Keratinocyte (primary cell): ENCODE measurements at regions not wholly inside any gene's neighbourhood (a gene's known extent, or its start where the extent isn't known, plus 50 kb on each side); places are given as distances from the start of the nearest gene placed in this dataset.

Experiments
- DNase-seq: peaks from one replicate; pipeline ENCODE4 v3.0.0-alpha.2; 2011; ENCODE audit warnings: low read depth, missing footprints, low spot score
- FAIRE-seq: peaks from 2 replicates; lab custom pipeline; 2011; peaks lifted over from hg19 to GRCh38; lab: Jason Lieb, UNC
- H2AFZ ChIP-seq: 2 replicates; pipeline ENCODE4 v1.6.0; 2012; ENCODE audit warnings: low read length, control low read depth, inconsistent platforms; ENCODE audit not compliant: control insufficient read depth
- H3K27ac ChIP-seq: 2 replicates; pipeline ENCODE4 v1.5.1; 2011; ENCODE audit warnings: low read length; ENCODE audit not compliant: control insufficient read depth, insufficient read depth
- H3K27me3 ChIP-seq: 3 replicates; pipeline ENCODE4 v1.6.0; 2011; ENCODE audit warnings: low read length; ENCODE audit not compliant: control insufficient read depth, insufficient read depth; ENCODE audit errors: extremely low read depth
- H3K36me3 ChIP-seq, 2 experiments: 2 replicates in 1 of 2; 3 replicates in 1 of 2; pipeline ENCODE4 v1.5.1; 2011; ENCODE audit warnings: low read length in 2 of 2, mild to moderate bottlenecking in 1 of 2; ENCODE audit not compliant: control insufficient read depth in 2 of 2, insufficient read depth in 2 of 2; ENCODE audit errors: extremely low read depth in 1 of 2
- H3K4me1 ChIP-seq: 3 replicates; pipeline ENCODE4 v1.5.1; 2011; ENCODE audit warnings: low read length; ENCODE audit not compliant: control insufficient read depth, insufficient read depth; ENCODE audit errors: extremely low read depth
- H3K4me2 ChIP-seq: 3 replicates; pipeline ENCODE4 v1.6.0; 2011; ENCODE audit warnings: low read depth, low read length; ENCODE audit not compliant: control insufficient read depth, insufficient read depth; ENCODE audit errors: extremely low read depth
- H3K4me3 ChIP-seq, 3 experiments: fragments of 200-600 bp in 1 of 3; sonication (generic) in 1 of 3; 2 replicates in 2 of 3; 3 replicates in 1 of 3; pipeline ENCODE4 v1.5.1; 2011 to 2016; ENCODE audit warnings: low read length in 3 of 3, mild to moderate bottlenecking in 3 of 3, control low read depth in 2 of 3, inconsistent platforms in 1 of 3, low read depth in 1 of 3, mixed read lengths in 1 of 3, mixed run types in 1 of 3, moderate library complexity in 1 of 3; ENCODE audit not compliant: control insufficient read depth in 2 of 3, insufficient read depth in 2 of 3; ENCODE audit errors: extremely low read depth in 1 of 3
- H3K79me2 ChIP-seq: 2 replicates; pipeline ENCODE4 v1.6.0; 2012; ENCODE audit warnings: low read length; ENCODE audit not compliant: control insufficient read depth, insufficient read depth
- H3K9ac ChIP-seq: 3 replicates; pipeline ENCODE4 v1.6.0; 2011; ENCODE audit warnings: low read length; ENCODE audit not compliant: control insufficient read depth, insufficient read depth; ENCODE audit errors: extremely low read depth
- H3K9me1 ChIP-seq: 3 replicates; pipeline ENCODE4 v1.6.0; 2011; ENCODE audit warnings: low read length; ENCODE audit not compliant: control insufficient read depth, insufficient read depth; ENCODE audit errors: extremely low read depth
- H3K9me3 ChIP-seq: 2 replicates; pipeline ENCODE4 v1.5.1; 2012; ENCODE audit warnings: low read depth, low read length; ENCODE audit not compliant: control insufficient read depth
- H4K20me1 ChIP-seq: 3 replicates; pipeline ENCODE4 v1.6.0; 2011; ENCODE audit warnings: low read length; ENCODE audit not compliant: control insufficient read depth, insufficient read depth; ENCODE audit errors: extremely low read depth
- CTCF ChIP-seq, 3 experiments: IDR thresholded peaks in 1 of 3; conservative IDR thresholded peaks in 1 of 3; optimal IDR thresholded peaks in 1 of 3; 2 replicates in 2 of 3; 3 replicates in 1 of 3; pipeline versions ENCODE3 to v1.5.1; 2011; ENCODE audit warnings: low read length in 3 of 3, mild to moderate bottlenecking in 3 of 3, moderate library complexity in 2 of 3, control low read depth in 1 of 3, inconsistent platforms in 1 of 3; ENCODE audit not compliant: insufficient read depth in 2 of 3; ENCODE audit errors: extremely low read depth in 1 of 3
- EZH2 ChIP-seq: IDR thresholded peaks from one replicate; pipeline ENCODE4 v1.6.1; 2012; ENCODE audit warnings: inconsistent platforms, mild to moderate bottlenecking, low read length, moderate library complexity
- dilution Hi-C: fragments of 300-500 bp; cut with MboI; formaldehyde crosslinking; loops from one replicate; pipeline ENCODE4 v1.7.0; 2020; ENCODE audit warnings: low sequenced_read_pairs; ENCODE audit not compliant: extremely low pct_ligation_motif_present

DNA sequence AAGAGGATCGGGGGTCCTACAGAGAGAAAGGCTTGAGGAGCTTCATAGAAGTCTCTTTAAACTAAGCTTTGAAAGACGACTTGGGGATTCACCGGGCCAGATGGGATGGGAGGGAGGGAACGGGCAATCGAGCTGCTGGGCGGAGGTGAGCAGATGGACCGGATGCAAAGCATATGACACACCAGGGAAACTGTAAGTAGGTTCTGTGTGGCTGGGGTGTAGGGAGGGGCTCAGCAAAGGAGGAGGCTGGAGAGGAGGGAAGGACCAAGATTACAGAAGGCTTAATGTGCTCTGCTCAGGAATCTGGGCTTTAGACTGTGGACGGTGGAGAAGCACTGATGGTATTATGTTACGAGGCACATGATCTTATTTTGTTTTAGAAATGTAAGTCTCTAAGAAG, 131.5 kb downstream of the MAIP1 start:
- H3K9ac ChIP-seq, result no peak overlapping the region
- no peak overlapping the region for H3K4me2 ChIP-seq
- H3K4me1 ChIP-seq, result no peaks in the 10 kb centered on the region
- DNase-seq (no peak), FAIRE-seq (no peak)
- H3K27me3 ChIP-seq, result peaks cover 3% of the 10 kb centered on the region
- no peaks in the 10 kb centered on the region for H3K79me2 ChIP-seq
- no peak overlapping the region for H2AFZ ChIP-seq
- no peaks in the 10 kb centered on the region for H3K9me1 ChIP-seq
- H3K9me3 ChIP-seq, result no peaks in the 10 kb centered on the region
- H3K4me3 ChIP-seq, result no peak overlapping the region
- TF ChIP-seq CTCF (optimal IDR thresholded peaks at IDR 0.05 in 1 of 3, IDR thresholded peaks at IDR 0.05 in 1 of 3, conservative IDR thresholded peaks at IDR 0.05 in 1 of 3; ENCODE audit: extremely low read depth in 1 of 3, insufficient read depth in 2 of 3, low read length in 3 of 3) (no peak), EZH2 (no peak)
- H4K20me1 ChIP-seq, result no peaks in the 10 kb centered on the region
- H3K36me3 ChIP-seq, result no peaks in the 10 kb centered on the region
- dilution Hi-C loops, result no loop called here
- H3K27ac ChIP-seq, result no peak overlapping the region

- Histone ChIP-seq H3K9me1 (no peaks in the 10 kb centered on the region), H3K9ac (no peak overlapping the region), H3K4me1 (no peaks in the 10 kb centered on the region), H3K27me3 (peaks cover 3% of the 10 kb centered on the region), H2AFZ (no peak overlapping the region), H3K79me2 (no peaks in the 10 kb centered on the region), H3K27ac (no peak overlapping the region), H3K4me3 (no peak overlapping the region), H3K9me3 (no peaks in the 10 kb centered on the region), H3K36me3 (no peaks in the 10 kb centered on the region), H4K20me1 (no peaks in the 10 kb centered on the region), H3K4me2 (no peak overlapping the region)
- dilution Hi-C loops, result no loop called here
- no peak for TF ChIP-seq EZH2
- no peak for TF ChIP-seq CTCF (optimal IDR thresholded peaks at IDR 0.05 in 1 of 3, IDR thresholded peaks at IDR 0.05 in 1 of 3, conservative IDR thresholded peaks at IDR 0.05 in 1 of 3; ENCODE audit: extremely low read depth in 1 of 3, insufficient read depth in 2 of 3, low read length in 3 of 3)
- DNase-seq (no peak), FAIRE-seq (no peak)
Observed at GRCh38 chr2:200087451-200087850, 132.1 kb downstream of the MAIP1 start.
